ENCODE measurements at regions not wholly inside any gene's neighbourhood (a gene's known extent, or its start where the extent isn't known, plus 50 kb on each side); places are given as distances from the start of the nearest gene placed in this dataset.

- ATAC-seq = peak; percentile 49
- H4K20me1 ChIP-seq (ENCODE audit: insufficient read depth, low read length) = no peaks in the 10 kb centered on the region
- no peaks in the 10 kb centered on the region for H3K79me2 ChIP-seq (ENCODE audit: insufficient read depth, low read length)
- DNase-seq (ENCODE audit: low spot score) = no peak
- BruUV-seq (replicated peaks) = no TSS peak
- WGBS (ENCODE audit: low lambda C conversion rate) = 0% methylated on average over 1 of the region's 1 CpG
- no peak overlapping the region; the same call in 1 of the 2 replicates for H3K9ac ChIP-seq (ENCODE audit: insufficient read depth, low read depth, low read length)
- H3K36me3 ChIP-seq (replicated peaks in 1 of 2; ENCODE audit: control insufficient read depth in 1 of 2, insufficient read depth in 2 of 2, low read length in 2 of 2) = no peaks in the 10 kb centered on the region
- in situ Hi-C loops (cut with HindIII; ENCODE audit: extremely low pct_ligation_motif_present, low pct_unique_long_range_greater_than_20kb) (no loop called here), intact Hi-C loops (cut with micrococcal nuclease; ENCODE audit: unreplicated experiment) (loop anchor here (2.0 kb wide), 1 partner anchor 250 kb away; no protein-coding TSS in a partner anchor)
- no peaks in the 10 kb centered on the region for H3K9me3 ChIP-seq (ENCODE audit: low read length)
- peaks cover 16% of the 10 kb centered on the region for H3K4me1 ChIP-seq (ENCODE audit: insufficient read depth, low read length)
- no peak overlapping the region for H3K4me2 ChIP-seq (ENCODE audit: low read depth, low read length)
- no peak overlapping the region for H3K4me3 ChIP-seq (replicated peaks in 1 of 3; ENCODE audit: insufficient read depth in 1 of 3, low read depth in 2 of 3, low read length in 3 of 3)
- FAIRE-seq = no peak
- no peak overlapping the region for H2AFZ ChIP-seq (ENCODE audit: low read length)
- ChIA-PET CTCF (ENCODE audit: low intra/inter-chr PET ratio, low total read pairs) (no interaction called here), POLR2A (no interaction called here)
- H3K27me3 ChIP-seq (ENCODE audit: control insufficient read depth in 1 of 2, insufficient read depth in 2 of 2, low read length in 2 of 2) = no peaks in the 10 kb centered on the region
- TF ChIP-seq CC2D1A (CRISPR knock-in tag; IDR thresholded peaks at IDR 0.05) = no peak
- no peak for TF ChIP-seq ZNF616 (CRISPR knock-in tag; IDR thresholded peaks at IDR 0.05; ENCODE audit: low read depth)
- no peak for TF ChIP-seq XBP1 (CRISPR knock-in tag; IDR thresholded peaks at IDR 0.05)
- no peak overlapping the region for H3K27ac ChIP-seq (ENCODE audit: extremely low read length, insufficient read depth, low read length)
Measured at GRCh38 chr6:150668900-150669302, 69.2 kb downstream of the PLEKHG1 start.

- Histone ChIP-seq H3K9ac (ENCODE audit: insufficient read depth, low read depth, low read length) (no peak overlapping the region), H3K4me1 (ENCODE audit: insufficient read depth, low read length) (peaks cover 16% of the 10 kb centered on the region), H3K9me3 (ENCODE audit: low read length) (no peaks in the 10 kb centered on the region), H3K27ac (ENCODE audit: extremely low read length, insufficient read depth, low read length) (no peak overlapping the region), H3K4me3 (replicated peaks in 1 of 3; ENCODE audit: insufficient read depth in 1 of 3, low read depth in 2 of 3, low read length in 3 of 3) (no peak overlapping the region), H2AFZ (ENCODE audit: low read length) (no peak overlapping the region), H4K20me1 (ENCODE audit: insufficient read depth, low read length) (no peaks in the 10 kb centered on the region), H3K27me3 (ENCODE audit: control insufficient read depth in 1 of 2, insufficient read depth in 2 of 2, low read length in 2 of 2) (no peaks in the 10 kb centered on the region), H3K4me2 (ENCODE audit: low read depth, low read length) (no peak overlapping the region), H3K36me3 (replicated peaks in 1 of 2; ENCODE audit: control insufficient read depth in 1 of 2, insufficient read depth in 2 of 2, low read length in 2 of 2) (no peaks in the 10 kb centered on the region), H3K79me2 (ENCODE audit: insufficient read depth, low read length) (no peaks in the 10 kb centered on the region)
- intact Hi-C loops (cut with micrococcal nuclease; ENCODE audit: unreplicated experiment) (no loop called here), in situ Hi-C loops (cut with HindIII; ENCODE audit: extremely low pct_ligation_motif_present, low pct_unique_long_range_greater_than_20kb) (no loop called here)
- ChIA-PET POLR2A (no interaction called here), CTCF (ENCODE audit: low intra/inter-chr PET ratio, low total read pairs) (no interaction called here)
- FAIRE-seq (no peak), ATAC-seq (no peak), DNase-seq (ENCODE audit: low spot score) (no peak)
- BruUV-seq (replicated peaks) = no TSS peak
- 75% methylated on average over 7 of the region's 7 CpGs for WGBS (ENCODE audit: low lambda C conversion rate)
- TF ChIP-seq HNF1A (IDR thresholded peaks at IDR 0.05; ENCODE audit: low read depth) (no peak), HNF1A (CRISPR knock-in tag; IDR thresholded peaks at IDR 0.05; ENCODE audit: borderline replicate concordance) (no peak), PRDM4 (CRISPR knock-in tag; IDR thresholded peaks at IDR 0.05; ENCODE audit: borderline replicate concordance) (no peak), ATRX (CRISPR knock-in tag; IDR thresholded peaks at IDR 0.05; ENCODE audit: borderline replicate concordance) (no peak), KMT2B (CRISPR knock-in tag; IDR thresholded peaks at IDR 0.05) (no peak), GTF3A (CRISPR knock-in tag; conservative IDR thresholded peaks at IDR 0.05) (no peak), ZUFSP (CRISPR knock-in tag; IDR thresholded peaks at IDR 0.05; ENCODE audit: borderline replicate concordance) (no peak)
Measured at GRCh38 chr6:150670311-150670710, 70.6 kb downstream of the PLEKHG1 start.

All from HepG2 (cell line).